CD4-positive, alpha-beta T cell (primary cell): ENCODE measurements at regions not wholly inside any gene's neighbourhood (a gene's known extent, or its start where the extent isn't known, plus 50 kb on each side); places are given as distances from the start of the nearest gene placed in this dataset.

Experiments used
- ATAC-seq: fragments of 200-7000 bp; cut with Tn5 transposase; one replicate; pipeline ENCODE4 v1.10.0; 2022; ENCODE audit warnings: mild to moderate bottlenecking; ENCODE audit not compliant: poor library complexity
- CTCF ChIA-PET: fragments of 350-600 bp; sonication (Branson Sonifier 250); formaldehyde crosslinking; loops from one replicate; lab custom pipeline; 2021; ENCODE audit warnings: antibody characterized with exemption, inconsistent platforms; lab: Charles Lee
- POLR2A ChIA-PET: fragments of 350-600 bp; sonication (Branson Sonifier 250); formaldehyde crosslinking; loops from one replicate; lab custom pipeline; 2021; ENCODE audit warnings: antibody characterized with exemption, inconsistent platforms; lab: Charles Lee
- DNase-seq, 14 experiments: peaks; one replicate each; pipeline ENCODE4 v3.0.0-alpha.2; 2013 to 2020; ENCODE audit warnings: mixed read lengths in 2 of 14
- H3K27ac ChIP-seq, 2 donors: one replicate each; pipeline versions ENCODE4 v1.5.1 to v1.7.0; 2013; ENCODE audit warnings: low read length in 2 of 2, low read depth in 1 of 2, mild to moderate bottlenecking in 1 of 2
- H3K27me3 ChIP-seq, 2 experiments: 1 replicate in 1 of 2; 2 replicates in 1 of 2; pipeline versions ENCODE4 v1.6.1 to v1.7.0; 2013; ENCODE audit warnings: low read length in 2 of 2, control low read depth in 1 of 2, mild to moderate bottlenecking in 1 of 2, moderate library complexity in 1 of 2; ENCODE audit not compliant: insufficient read depth in 2 of 2, control insufficient read depth in 1 of 2
- H3K36me3 ChIP-seq: one replicate; pipeline ENCODE4 v1.6.1; 2013; ENCODE audit warnings: low read length, control low read depth; ENCODE audit not compliant: insufficient read depth
- H3K4me1 ChIP-seq: one replicate; pipeline ENCODE4 v1.6.1; 2013; ENCODE audit warnings: low read length, control low read depth; ENCODE audit not compliant: insufficient read depth
- H3K4me3 ChIP-seq: one replicate; pipeline ENCODE4 v1.5.1; 2013; ENCODE audit warnings: mild to moderate bottlenecking, low read length, moderate library complexity
- H3K9me3 ChIP-seq, 2 experiments: 1 replicate in 1 of 2; 2 replicates in 1 of 2; pipeline versions ENCODE4 v1.6.1 to v1.7.0; 2013; ENCODE audit warnings: low read length in 2 of 2, mild to moderate bottlenecking in 2 of 2, control low read depth in 1 of 2, moderate library complexity in 1 of 2; ENCODE audit not compliant: control insufficient read depth in 1 of 2, insufficient read depth in 1 of 2
- H3K27ac Mint-ChIP-seq: one replicate; pipeline ENCODE4 v1.8.0; 2020; ENCODE audit warnings: mixed read lengths
- H3K27me3 Mint-ChIP-seq: one replicate; pipeline ENCODE4 v1.8.0; 2021; ENCODE audit warnings: mixed read lengths
- H3K36me3 Mint-ChIP-seq: one replicate; pipeline ENCODE4 v1.8.0; 2021; ENCODE audit warnings: low read depth, mixed read lengths
- H3K4me1 Mint-ChIP-seq: one replicate; pipeline ENCODE4 v1.8.0; 2021; ENCODE audit warnings: low read depth, mixed read lengths
- H3K4me3 Mint-ChIP-seq: one replicate; pipeline ENCODE4 v1.8.0; 2020; ENCODE audit warnings: mild to moderate bottlenecking, mixed read lengths
- H3K9me3 Mint-ChIP-seq: one replicate; pipeline ENCODE4 v1.8.0; 2020; ENCODE audit warnings: mixed read lengths
- CTCF ChIP-seq: fragments of 200-600 bp; IDR thresholded peaks from one replicate; pipeline ENCODE4 v1.8.0; 2022; ENCODE audit warnings: antibody characterized with exemption, mild to moderate bottlenecking
- intact Hi-C, 2 experiments: fragments of 100-400 bp; cut with DNase I in 1 of 2; cut with micrococcal nuclease in 1 of 2; formaldehyde crosslinking; loops; one replicate each; pipeline versions ENCODE4 v1.15.1 to v1.9.0; 2023 to 2025; cut with DNase I, micrococcal nuclease

- Mint-ChIP-seq H3K4me1 (no peaks in the 10 kb centered on the region), H3K4me3 (no peak overlapping the region), H3K27me3 (no peaks in the 10 kb centered on the region), H3K9me3 (peaks cover 2% of the 10 kb centered on the region), H3K36me3 (no peaks in the 10 kb centered on the region), H3K27ac (no peak overlapping the region)
- Histone ChIP-seq H3K9me3 (peaks cover 0 to 4% of the 10 kb centered on the region in 2 experiments), H3K4me1 (no peaks in the 10 kb centered on the region), H3K36me3 (no peaks in the 10 kb centered on the region), H3K27ac (no peak overlapping the region), H3K4me3 (no peak overlapping the region), H3K27me3 (no peaks in the 10 kb centered on the region)
- ChIA-PET CTCF (no interaction called here), POLR2A (no interaction called here)
- no peak for ATAC-seq
- intact Hi-C loops: no loop called here
- no peak for TF ChIP-seq CTCF
- DNase-seq: no peak
Measured at GRCh38 chr10:20713420-20713819, 183.7 kb downstream of the NEBL start.

- CTCF ChIA-PET: no interaction called here
- Mint-ChIP-seq H3K9me3 (peaks cover 2% of the 10 kb centered on the region), H3K27ac (no peak overlapping the region), H3K4me3 (no peak overlapping the region), H3K4me1 (no peaks in the 10 kb centered on the region), H3K27me3 (no peaks in the 10 kb centered on the region), H3K36me3 (no peaks in the 10 kb centered on the region)
- no peak for TF ChIP-seq CTCF
- no peaks in the 10 kb centered on the region for H3K27me3 ChIP-seq
- H3K4me3 ChIP-seq: no peak overlapping the region
- intact Hi-C loops: no loop called here
- no peak for DNase-seq
- H3K9me3 ChIP-seq: peaks cover 0 to 4% of the 10 kb centered on the region in 2 experiments
- no peak overlapping the region for H3K27ac ChIP-seq
- POLR2A ChIA-PET: no interaction called here
- no peaks in the 10 kb centered on the region for H3K4me1 ChIP-seq
- H3K36me3 ChIP-seq: no peaks in the 10 kb centered on the region
- ATAC-seq: no peak
Measured at GRCh38 chr10:20712774-20713173, 184.3 kb downstream of the NEBL start.

- Histone ChIP-seq H3K27me3 (no peaks in the 10 kb centered on the region), H3K9me3 (peaks cover 0 to 4% of the 10 kb centered on the region in 2 experiments), H3K4me3 (no peak overlapping the region), H3K27ac (no peak overlapping the region), H3K4me1 (no peaks in the 10 kb centered on the region), H3K36me3 (no peaks in the 10 kb centered on the region)
- peaks cover 5% of the 10 kb centered on the region for H3K9me3 Mint-ChIP-seq
- ChIA-PET CTCF (no interaction called here), POLR2A (no interaction called here)
- TF ChIP-seq CTCF: no peak
- H3K27me3 Mint-ChIP-seq: no peaks in the 10 kb centered on the region
- H3K4me1 Mint-ChIP-seq: no peaks in the 10 kb centered on the region
- ATAC-seq (no peak), DNase-seq (no peak)
- intact Hi-C loops: no loop called here
- no peaks in the 10 kb centered on the region for H3K36me3 Mint-ChIP-seq
- H3K27ac Mint-ChIP-seq: no peak overlapping the region
- H3K4me3 Mint-ChIP-seq: no peak overlapping the region
Measured at GRCh38 chr10:20709708-20710107, 187.4 kb downstream of the NEBL start.
